CD4-positive, alpha-beta T cell (primary cell): ENCODE measurements at regions not wholly inside any gene's neighbourhood (a gene's known extent, or its start where the extent isn't known, plus 50 kb on each side); places are given as distances from the start of the nearest gene placed in this dataset.
A peak's percentile ranks its signal among the peaks of the same experiment; 100 is the strongest.
"Not testable (repeated sequence)": the region's sequence is repeated elsewhere in the genome, so short reads cannot be mapped to it uniquely, and the experiment has no call there.

Experiments used
- ATAC-seq: fragments of 200-7000 bp; cut with Tn5 transposase; one replicate; pipeline ENCODE4 v1.10.0; 2022; ENCODE audit warnings: mild to moderate bottlenecking; ENCODE audit not compliant: poor library complexity
- CTCF ChIA-PET: fragments of 350-600 bp; sonication (Branson Sonifier 250); formaldehyde crosslinking; loops from one replicate; lab custom pipeline; 2021; ENCODE audit warnings: antibody characterized with exemption, inconsistent platforms; lab: Charles Lee
- POLR2A ChIA-PET: fragments of 350-600 bp; sonication (Branson Sonifier 250); formaldehyde crosslinking; loops from one replicate; lab custom pipeline; 2021; ENCODE audit warnings: antibody characterized with exemption, inconsistent platforms; lab: Charles Lee
- DNase-seq, 14 experiments: peaks; one replicate each; pipeline ENCODE4 v3.0.0-alpha.2; 2013 to 2020; ENCODE audit warnings: mixed read lengths in 2 of 14
- H3K27ac ChIP-seq, 2 donors: one replicate each; pipeline versions ENCODE4 v1.5.1 to v1.7.0; 2013; ENCODE audit warnings: low read length in 2 of 2, low read depth in 1 of 2, mild to moderate bottlenecking in 1 of 2
- H3K27me3 ChIP-seq, 2 experiments: 1 replicate in 1 of 2; 2 replicates in 1 of 2; pipeline versions ENCODE4 v1.6.1 to v1.7.0; 2013; ENCODE audit warnings: low read length in 2 of 2, control low read depth in 1 of 2, mild to moderate bottlenecking in 1 of 2, moderate library complexity in 1 of 2; ENCODE audit not compliant: insufficient read depth in 2 of 2, control insufficient read depth in 1 of 2
- H3K36me3 ChIP-seq: one replicate; pipeline ENCODE4 v1.6.1; 2013; ENCODE audit warnings: low read length, control low read depth; ENCODE audit not compliant: insufficient read depth
- H3K4me1 ChIP-seq: one replicate; pipeline ENCODE4 v1.6.1; 2013; ENCODE audit warnings: low read length, control low read depth; ENCODE audit not compliant: insufficient read depth
- H3K4me3 ChIP-seq: one replicate; pipeline ENCODE4 v1.5.1; 2013; ENCODE audit warnings: mild to moderate bottlenecking, low read length, moderate library complexity
- H3K9me3 ChIP-seq, 2 experiments: 1 replicate in 1 of 2; 2 replicates in 1 of 2; pipeline versions ENCODE4 v1.6.1 to v1.7.0; 2013; ENCODE audit warnings: low read length in 2 of 2, mild to moderate bottlenecking in 2 of 2, control low read depth in 1 of 2, moderate library complexity in 1 of 2; ENCODE audit not compliant: control insufficient read depth in 1 of 2, insufficient read depth in 1 of 2
- H3K27ac Mint-ChIP-seq: one replicate; pipeline ENCODE4 v1.8.0; 2020; ENCODE audit warnings: mixed read lengths
- H3K27me3 Mint-ChIP-seq: one replicate; pipeline ENCODE4 v1.8.0; 2021; ENCODE audit warnings: mixed read lengths
- H3K36me3 Mint-ChIP-seq: one replicate; pipeline ENCODE4 v1.8.0; 2021; ENCODE audit warnings: low read depth, mixed read lengths
- H3K4me1 Mint-ChIP-seq: one replicate; pipeline ENCODE4 v1.8.0; 2021; ENCODE audit warnings: low read depth, mixed read lengths
- H3K4me3 Mint-ChIP-seq: one replicate; pipeline ENCODE4 v1.8.0; 2020; ENCODE audit warnings: mild to moderate bottlenecking, mixed read lengths
- H3K9me3 Mint-ChIP-seq: one replicate; pipeline ENCODE4 v1.8.0; 2020; ENCODE audit warnings: mixed read lengths
- intact Hi-C, 2 experiments: fragments of 100-400 bp; cut with DNase I in 1 of 2; cut with micrococcal nuclease in 1 of 2; formaldehyde crosslinking; loops; one replicate each; pipeline versions ENCODE4 v1.15.1 to v1.9.0; 2023 to 2025; cut with DNase I, micrococcal nuclease
- TF ChIP-seq, protein P1 (sequence below): fragments of 200-600 bp; IDR thresholded peaks from one replicate; pipeline ENCODE4 v1.8.0; 2022; ENCODE audit warnings: antibody characterized with exemption, mild to moderate bottlenecking

- H3K4me1 ChIP-seq, POLR2A ChIA-PET, intact Hi-C loops, H3K4me1 Mint-ChIP-seq, H3K27ac ChIP-seq, ATAC-seq, H3K27ac Mint-ChIP-seq, H3K36me3 Mint-ChIP-seq, H3K36me3 ChIP-seq, H3K27me3 ChIP-seq, H3K9me3 ChIP-seq, H3K4me3 ChIP-seq, DNase-seq, H3K27me3 Mint-ChIP-seq, H3K9me3 Mint-ChIP-seq: not testable (repeated sequence)
- CTCF ChIA-PET: interaction anchor here (1.0 kb wide), 1 partner anchor 30 kb away, joined by 3 read pairs; no protein-coding TSS in a partner anchor
- peak overlapping the region; percentile 25 for H3K4me3 Mint-ChIP-seq
Measured at GRCh38 chr7:6930081-6930635, 104.1 kb upstream of the CCZ1B start.

DNA sequence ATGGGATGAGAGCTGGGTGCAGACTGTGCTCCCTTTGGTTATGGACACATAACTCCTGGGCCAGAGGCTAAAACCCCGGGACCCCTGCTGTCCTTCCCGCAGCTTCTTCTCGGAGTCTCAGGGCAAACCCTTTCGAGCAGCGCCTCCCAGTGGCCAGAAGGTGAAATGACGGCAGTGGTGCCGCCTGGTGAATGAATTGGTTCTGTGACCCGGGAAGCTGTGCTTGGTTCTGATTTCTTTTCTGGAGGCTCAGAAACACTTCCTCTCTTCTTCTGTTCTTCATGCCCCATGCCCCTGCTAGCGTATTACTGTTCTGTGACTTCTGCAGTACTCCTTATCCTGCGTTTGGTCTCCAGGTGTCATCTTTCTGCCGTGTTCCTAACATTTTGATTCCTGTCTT lies 104.7 kb upstream of the CCZ1B start:
- H3K27ac Mint-ChIP-seq, H3K4me3 ChIP-seq, H3K27me3 Mint-ChIP-seq, H3K9me3 ChIP-seq, H3K4me1 Mint-ChIP-seq, H3K36me3 ChIP-seq, H3K4me3 Mint-ChIP-seq, POLR2A ChIA-PET, intact Hi-C loops, H3K27me3 ChIP-seq, H3K27ac ChIP-seq, ATAC-seq, H3K36me3 Mint-ChIP-seq, H3K9me3 Mint-ChIP-seq, H3K4me1 ChIP-seq: not testable (repeated sequence)
- peak in 11 of 14 experiments; percentile 12 to 57 (median 30) for DNase-seq
- CTCF ChIA-PET: interaction anchor here (1.0 kb wide), 1 partner anchor 30 kb away, joined by 3 read pairs; no protein-coding TSS in a partner anchor

DNA sequence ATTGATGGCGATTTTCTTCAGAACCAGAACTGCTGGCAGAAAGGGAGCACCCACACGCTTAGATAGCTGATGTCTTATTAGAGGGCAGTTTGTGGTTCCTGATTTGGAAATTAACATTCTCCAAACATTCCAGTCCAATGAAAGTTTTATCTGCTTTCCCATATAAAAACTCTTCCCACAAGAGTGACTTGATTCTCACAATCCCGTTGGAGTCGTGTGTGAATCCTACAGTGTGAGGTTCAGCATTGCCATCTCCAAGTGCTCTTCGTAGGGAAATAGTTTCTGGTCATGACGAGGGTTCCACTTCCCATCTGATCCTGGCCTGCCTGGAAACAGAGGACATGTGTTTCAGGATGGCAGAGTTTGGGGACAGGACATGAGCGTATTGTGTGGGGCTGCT lies 105.4 kb upstream of the CCZ1B start:
- H3K9me3 Mint-ChIP-seq, H3K4me1 ChIP-seq, H3K36me3 Mint-ChIP-seq, H3K27ac Mint-ChIP-seq, H3K4me3 Mint-ChIP-seq, H3K27me3 Mint-ChIP-seq, H3K36me3 ChIP-seq, intact Hi-C loops, H3K27ac ChIP-seq, DNase-seq, H3K27me3 ChIP-seq, CTCF ChIA-PET, POLR2A ChIA-PET, ATAC-seq, H3K4me3 ChIP-seq, H3K4me1 Mint-ChIP-seq, H3K9me3 ChIP-seq: not testable (repeated sequence)

GRCh38 chr7:6933954-6934632 lies 108.0 kb upstream of the CCZ1B start:
- ATAC-seq, POLR2A ChIA-PET, H3K9me3 ChIP-seq, H3K9me3 Mint-ChIP-seq, H3K36me3 ChIP-seq, DNase-seq, H3K36me3 Mint-ChIP-seq, H3K4me1 ChIP-seq, H3K27ac ChIP-seq, H3K27me3 ChIP-seq, H3K4me3 ChIP-seq, H3K27ac Mint-ChIP-seq, H3K4me1 Mint-ChIP-seq, H3K4me3 Mint-ChIP-seq, H3K27me3 Mint-ChIP-seq, intact Hi-C loops, CTCF ChIA-PET: not testable (repeated sequence)

GRCh38 chr7:6934981-6935380 lies 108.9 kb upstream of the CCZ1B start:
- Mint-ChIP-seq H3K27ac (no peak overlapping the region), H3K4me3 (no peak overlapping the region), H3K4me1 (no peaks in the 10 kb centered on the region), H3K9me3 (no peaks in the 10 kb centered on the region), H3K27me3 (no peaks in the 10 kb centered on the region), H3K36me3 (no peaks in the 10 kb centered on the region)
- TF ChIP-seq, protein P1, sequence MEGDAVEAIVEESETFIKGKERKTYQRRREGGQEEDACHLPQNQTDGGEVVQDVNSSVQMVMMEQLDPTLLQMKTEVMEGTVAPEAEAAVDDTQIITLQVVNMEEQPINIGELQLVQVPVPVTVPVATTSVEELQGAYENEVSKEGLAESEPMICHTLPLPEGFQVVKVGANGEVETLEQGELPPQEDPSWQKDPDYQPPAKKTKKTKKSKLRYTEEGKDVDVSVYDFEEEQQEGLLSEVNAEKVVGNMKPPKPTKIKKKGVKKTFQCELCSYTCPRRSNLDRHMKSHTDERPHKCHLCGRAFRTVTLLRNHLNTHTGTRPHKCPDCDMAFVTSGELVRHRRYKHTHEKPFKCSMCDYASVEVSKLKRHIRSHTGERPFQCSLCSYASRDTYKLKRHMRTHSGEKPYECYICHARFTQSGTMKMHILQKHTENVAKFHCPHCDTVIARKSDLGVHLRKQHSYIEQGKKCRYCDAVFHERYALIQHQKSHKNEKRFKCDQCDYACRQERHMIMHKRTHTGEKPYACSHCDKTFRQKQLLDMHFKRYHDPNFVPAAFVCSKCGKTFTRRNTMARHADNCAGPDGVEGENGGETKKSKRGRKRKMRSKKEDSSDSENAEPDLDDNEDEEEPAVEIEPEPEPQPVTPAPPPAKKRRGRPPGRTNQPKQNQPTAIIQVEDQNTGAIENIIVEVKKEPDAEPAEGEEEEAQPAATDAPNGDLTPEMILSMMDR: no peak
- CTCF ChIA-PET: no interaction called here
- H3K9me3 ChIP-seq: no peaks in the 10 kb centered on the region
- H3K4me1 ChIP-seq: peaks cover 3% of the 10 kb centered on the region
- POLR2A ChIA-PET: no interaction called here
- intact Hi-C loops: no loop called here
- H3K27me3 ChIP-seq: no peaks in the 10 kb centered on the region
- no peaks in the 10 kb centered on the region for H3K36me3 ChIP-seq
- ATAC-seq: no peak
- no peak for DNase-seq
- no peak overlapping the region for H3K4me3 ChIP-seq
- no peak overlapping the region for H3K27ac ChIP-seq

DNA sequence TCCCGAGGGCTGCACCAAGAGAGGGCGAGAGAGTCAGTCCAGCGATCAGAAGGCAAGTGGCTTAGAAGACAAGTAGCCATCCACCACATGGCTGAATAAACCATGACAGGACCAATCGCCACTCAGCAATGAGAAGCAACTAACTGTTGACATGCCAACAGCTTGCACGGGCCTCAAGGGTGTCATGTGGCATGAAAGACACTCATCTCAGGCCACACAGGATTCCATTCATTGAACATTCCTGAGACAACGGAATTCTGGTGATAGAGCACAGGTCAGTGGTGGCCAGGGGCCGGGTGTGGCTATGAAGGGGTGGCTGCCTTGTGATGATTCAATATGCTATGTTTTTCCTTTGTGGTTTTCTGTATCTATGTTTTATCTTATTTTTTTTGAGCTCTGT lies 110.6 kb upstream of the CCZ1B start:
- H3K36me3 ChIP-seq, CTCF ChIA-PET, POLR2A ChIA-PET, H3K27me3 ChIP-seq, H3K4me1 Mint-ChIP-seq, DNase-seq, ATAC-seq, H3K27me3 Mint-ChIP-seq, H3K4me3 Mint-ChIP-seq, H3K4me1 ChIP-seq, H3K27ac Mint-ChIP-seq, intact Hi-C loops, H3K36me3 Mint-ChIP-seq, H3K9me3 ChIP-seq, H3K9me3 Mint-ChIP-seq, H3K4me3 ChIP-seq, H3K27ac ChIP-seq: not testable (repeated sequence)
